HG03439 (cell line): ENCODE measurements at regions not wholly inside any gene's neighbourhood (a gene's known extent, or its start where the extent isn't known, plus 50 kb on each side); places are given as distances from the start of the nearest gene placed in this dataset.
"Not testable (repeated sequence)": the region's sequence is repeated elsewhere in the genome, so short reads cannot be mapped to it uniquely, and the experiment has no call there.

Experiments used
- ATAC-seq: cut with Tn5 transposase; IDR thresholded peaks from one replicate; pipeline ENCODE4 v1.9.1; 2021; ENCODE audit warnings: mild to moderate bottlenecking, moderate library complexity; ENCODE audit not compliant: unreplicated experiment

- no peak for ATAC-seq
Observed at GRCh38 chr12:66774929-66775328, 96.1 kb upstream of the GRIP1 start.

GRCh38 chr12:66775871-66776270 lies 97.0 kb upstream of the GRIP1 start:
- no peak for ATAC-seq

DNA sequence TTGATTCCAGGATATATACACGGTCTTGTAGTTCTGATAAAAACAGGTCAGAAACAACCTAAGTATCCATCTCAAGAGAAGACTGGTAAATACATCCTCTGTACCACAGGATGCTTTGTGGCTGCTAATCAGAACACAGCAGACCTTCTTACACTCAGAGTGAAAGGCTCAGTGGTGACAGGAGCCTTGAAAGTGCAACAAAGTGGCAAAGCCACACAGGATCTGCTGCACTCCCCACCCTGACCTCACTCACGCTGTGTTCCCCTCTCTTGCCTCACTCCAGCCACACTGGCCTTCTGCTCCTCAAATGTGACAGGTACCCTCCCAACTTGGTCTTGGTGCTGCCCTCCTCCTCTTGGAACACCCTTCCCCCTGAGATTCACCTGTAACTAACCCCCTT lies 98.1 kb upstream of the GRIP1 start:
- ATAC-seq = peak; percentile 96

- ATAC-seq = no peak
Observed at GRCh38 chr12:66779466-66779865, 100.6 kb upstream of the GRIP1 start.

- ATAC-seq = no peak
Observed at GRCh38 chr12:66786531-66787308, 107.8 kb upstream of the GRIP1 start.

GRCh38 chr12:66799551-66799950 lies 120.7 kb upstream of the GRIP1 start:
- ATAC-seq = no peak

GRCh38 chr12:66800046-66800445 lies 121.2 kb upstream of the GRIP1 start:
- ATAC-seq = no peak

GRCh38 chr12:66803930-66804329 lies 125.1 kb upstream of the GRIP1 start:
- ATAC-seq = no peak

GRCh38 chr12:66804563-66804974 lies 125.7 kb upstream of the GRIP1 start:
- no peak for ATAC-seq

- no peak for ATAC-seq
Observed at GRCh38 chr12:66808606-66809005, 129.7 kb upstream of the GRIP1 start.

DNA sequence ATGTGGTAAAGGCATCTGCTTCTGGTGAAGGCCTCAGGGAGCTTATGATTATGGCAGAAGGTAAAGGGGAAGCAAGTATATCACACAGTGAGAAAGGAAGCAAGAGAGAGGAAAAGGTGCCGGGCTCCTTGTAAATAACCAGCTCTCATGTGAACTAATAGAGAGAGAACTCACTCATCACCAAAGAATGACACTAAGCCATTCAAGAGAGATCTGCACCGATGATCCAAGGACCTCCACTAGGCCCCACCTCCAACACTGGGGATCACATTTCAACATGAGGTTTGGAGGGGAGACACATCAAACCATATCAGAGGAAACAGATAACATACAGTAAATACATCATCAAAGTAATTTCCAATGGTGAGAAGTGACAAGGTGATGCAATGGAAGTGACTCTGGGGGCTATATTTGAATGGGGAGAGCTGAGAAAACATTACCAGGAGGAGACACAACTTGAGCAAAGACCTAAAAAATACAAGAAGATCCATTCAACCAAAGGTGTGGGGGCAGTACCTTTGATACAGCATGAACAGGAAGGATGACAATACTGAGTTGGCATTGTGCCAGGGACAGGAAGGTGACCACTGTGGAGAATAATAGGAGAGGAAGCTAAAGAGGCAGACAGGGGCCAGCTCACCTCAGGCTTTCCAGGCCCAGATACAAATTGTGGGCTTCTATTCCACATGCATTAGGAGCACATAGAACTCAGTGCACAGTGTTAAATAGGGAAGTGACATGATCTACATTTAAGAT lies 134.4 kb upstream of the GRIP1 start:
- no peak for ATAC-seq

GRCh38 chr12:66819587-66819986 lies 140.7 kb upstream of the GRIP1 start:
- no peak for ATAC-seq

GRCh38 chr12:66822961-66823360 lies 144.1 kb upstream of the GRIP1 start:
- no peak for ATAC-seq

- no peak for ATAC-seq
Observed at GRCh38 chr12:66823857-66824570, 145.1 kb upstream of the GRIP1 start.

DNA sequence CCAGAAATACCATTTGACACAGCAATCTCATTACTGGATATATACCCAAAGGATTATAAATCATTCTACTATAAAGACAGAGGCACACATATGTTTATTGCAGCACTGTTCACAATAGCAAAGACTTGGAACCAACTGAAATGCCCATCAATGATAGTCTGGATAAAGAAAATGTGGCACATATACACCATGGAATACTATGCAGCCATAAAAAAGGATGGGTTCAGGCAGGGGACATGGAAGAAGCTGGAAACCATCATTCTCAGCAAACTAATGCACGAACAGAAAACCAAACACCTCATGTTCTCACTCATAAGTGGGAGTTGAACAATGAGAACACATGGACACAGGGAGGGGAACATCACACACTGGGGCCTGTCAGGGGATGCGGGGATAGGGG lies 147.0 kb upstream of the GRIP1 start:
- ATAC-seq = not testable (repeated sequence)

- ATAC-seq = no peak
Observed at GRCh38 chr12:66829660-66830325, 150.9 kb upstream of the GRIP1 start.

GRCh38 chr12:66831495-66831894 lies 152.6 kb upstream of the GRIP1 start:
- ATAC-seq = no peak

DNA sequence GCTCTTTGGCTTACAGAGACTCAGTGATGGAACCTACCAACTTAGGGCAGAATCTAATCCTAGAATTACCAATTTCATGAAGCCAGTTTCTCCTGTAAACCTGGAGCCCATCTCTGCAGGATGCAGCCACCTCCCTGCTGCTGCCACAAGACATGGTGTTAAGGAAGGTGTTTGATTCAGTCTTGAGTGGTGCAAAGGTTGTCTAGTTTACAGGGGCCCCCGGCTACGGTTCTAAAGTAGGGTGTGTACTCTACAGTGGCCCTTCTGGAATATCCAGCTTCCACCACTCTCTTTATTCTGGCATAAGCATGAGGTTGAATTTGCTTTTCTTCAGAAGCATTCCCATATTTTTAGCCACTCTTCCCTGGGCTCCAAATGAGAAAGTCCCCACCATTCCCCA lies 154.1 kb upstream of the GRIP1 start:
- ATAC-seq = no peak

DNA sequence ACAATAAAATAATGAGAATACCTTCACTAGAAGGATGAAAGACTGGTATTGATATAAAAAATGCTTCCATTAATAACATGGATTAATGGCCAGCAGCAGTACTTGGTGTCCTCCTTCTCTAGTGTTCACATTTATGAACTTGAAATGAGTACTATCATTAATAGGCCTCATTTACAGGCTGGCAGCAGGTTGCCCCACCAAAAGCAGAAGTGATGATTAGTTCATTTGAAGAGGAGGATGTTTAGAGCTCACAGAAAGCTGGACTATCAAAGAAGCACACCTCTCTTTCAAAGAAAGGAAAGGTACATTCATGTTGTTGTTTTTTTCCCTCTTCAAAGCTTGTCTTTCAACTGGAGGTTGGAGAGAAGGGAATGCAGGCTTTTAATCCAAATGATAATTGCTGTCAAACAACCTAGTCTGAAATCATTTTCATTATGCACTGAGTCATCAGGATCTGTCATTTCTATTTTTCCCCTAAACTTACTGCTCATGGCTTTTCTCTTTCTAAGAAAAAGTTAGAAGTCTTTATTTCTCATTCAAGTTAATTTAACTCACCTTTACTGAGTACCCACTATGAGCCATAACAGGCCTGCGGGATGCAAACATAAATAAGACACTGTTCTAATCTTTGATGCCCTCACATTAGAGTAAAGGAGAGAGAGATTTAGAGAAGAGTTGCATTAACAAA lies 157.9 kb upstream of the GRIP1 start:
- ATAC-seq = no peak

DNA sequence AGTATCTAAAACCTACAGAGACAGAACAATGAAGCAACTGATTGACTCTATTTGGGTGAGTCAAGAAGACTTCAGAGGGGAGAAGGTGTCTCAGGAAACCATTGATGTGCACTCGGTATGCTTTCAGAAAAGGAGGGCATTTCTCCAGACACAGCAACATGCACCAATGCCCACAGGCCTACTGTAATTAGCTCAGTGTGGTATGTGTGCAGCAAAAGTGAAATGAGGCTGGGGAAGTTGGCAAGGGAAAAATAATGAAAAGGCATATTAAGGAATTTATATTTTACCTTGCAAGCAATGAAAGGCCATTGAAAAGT lies 158.4 kb upstream of the GRIP1 start:
- ATAC-seq = no peak

DNA sequence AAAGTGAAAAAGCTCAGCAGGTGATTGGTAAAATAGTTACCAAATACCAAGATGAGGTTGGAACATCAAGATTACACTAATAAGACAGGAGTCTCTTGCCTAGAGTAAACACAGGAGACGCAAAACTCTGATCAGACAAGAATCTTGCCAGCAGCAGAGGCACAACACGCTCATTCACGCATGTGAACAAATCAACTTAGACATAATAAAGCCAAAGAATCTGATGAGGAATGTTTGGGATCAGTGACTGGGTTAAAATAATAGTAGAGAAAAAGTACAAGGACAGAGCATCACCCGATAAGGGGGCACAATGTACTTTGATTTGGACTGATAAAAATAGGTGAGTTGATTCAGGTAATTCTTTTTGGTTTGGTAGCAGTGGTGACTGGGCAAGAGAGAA lies 159.5 kb upstream of the GRIP1 start:
- ATAC-seq = no peak
